Body of pancreas (tissue), 4 donors: ENCODE measurements at regions not wholly inside any gene's neighbourhood (a gene's known extent, or its start where the extent isn't known, plus 50 kb on each side); places are given as distances from the start of the nearest gene placed in this dataset.

Experiments
- ATAC-seq: fragments of 150-250 bp; one replicate; pipeline ENCODE4 v1.9.1; 2016
- DNase-seq, 4 donors: peaks; one replicate each; pipeline ENCODE4 v3.0.0-alpha.2; 2019
- H3K27ac ChIP-seq, 4 donors: fragments of 200-600 bp; sonication (generic); 1 replicate in 3 of 4; 2 replicates in 1 of 4; pipeline versions ENCODE4 v1.5.1 to v1.6.1; 2016 to 2019; ENCODE audit warnings: mild to moderate bottlenecking in 1 of 4, mixed read lengths in 1 of 4, moderate library complexity in 1 of 4
- H3K27me3 ChIP-seq, 2 donors: fragments of 200-600 bp; sonication (generic); one replicate each; pipeline ENCODE4 v1.6.0; 2016; ENCODE audit warnings: mild to moderate bottlenecking in 1 of 2
- H3K36me3 ChIP-seq, 2 donors: fragments of 200-600 bp; sonication (generic); replicated peaks in 1 of 2; 2 replicates each; pipeline ENCODE4 v1.5.1; 2016; ENCODE audit warnings: low read depth in 2 of 2; ENCODE audit not compliant: insufficient read depth in 1 of 2
- H3K4me1 ChIP-seq: fragments of 200-600 bp; sonication (generic); one replicate; pipeline ENCODE4 v1.6.0; 2016
- H3K4me3 ChIP-seq, 2 donors: fragments of 200-600 bp; sonication (generic); 1 replicate in 1 of 2; 2 replicates in 1 of 2; pipeline ENCODE4 v1.5.1; 2016 to 2019
- H3K9me3 ChIP-seq, 3 donors: fragments of 200-600 bp; sonication (generic); 1 replicate in 2 of 3; 2 replicates in 1 of 3; pipeline ENCODE4 v1.5.1; 2016
- POLR2A ChIP-seq, 3 donors: fragments of 450-650 bp; IDR thresholded peaks; one replicate each; pipeline ENCODE4 v1.6.1; 2016; ENCODE audit warnings: antibody characterized with exemption in 3 of 3, mild to moderate bottlenecking in 2 of 3
- WGBS, 2 donors: methylation state at CpG; one replicate each; pipeline ENCODE4 v1.1.5; 2017; 5-methylcytosine and 5-hydroxymethylcytosine counted together
- intact Hi-C: fragments of 100-400 bp; cut with DNase I; formaldehyde crosslinking; loops from one replicate; pipeline ENCODE4 v1.15.1; 2023
- TF ChIP-seq, protein P1 (sequence below), 7 experiments: fragments of 450-650 bp in 4 of 7; fragments of 200-600 bp in 3 of 7; sonication (generic) in 3 of 7; IDR thresholded peaks; one replicate each; pipeline ENCODE4 v1.5.1; 2016 to 2019; ENCODE audit warnings: antibody characterized with exemption in 7 of 7

DNA sequence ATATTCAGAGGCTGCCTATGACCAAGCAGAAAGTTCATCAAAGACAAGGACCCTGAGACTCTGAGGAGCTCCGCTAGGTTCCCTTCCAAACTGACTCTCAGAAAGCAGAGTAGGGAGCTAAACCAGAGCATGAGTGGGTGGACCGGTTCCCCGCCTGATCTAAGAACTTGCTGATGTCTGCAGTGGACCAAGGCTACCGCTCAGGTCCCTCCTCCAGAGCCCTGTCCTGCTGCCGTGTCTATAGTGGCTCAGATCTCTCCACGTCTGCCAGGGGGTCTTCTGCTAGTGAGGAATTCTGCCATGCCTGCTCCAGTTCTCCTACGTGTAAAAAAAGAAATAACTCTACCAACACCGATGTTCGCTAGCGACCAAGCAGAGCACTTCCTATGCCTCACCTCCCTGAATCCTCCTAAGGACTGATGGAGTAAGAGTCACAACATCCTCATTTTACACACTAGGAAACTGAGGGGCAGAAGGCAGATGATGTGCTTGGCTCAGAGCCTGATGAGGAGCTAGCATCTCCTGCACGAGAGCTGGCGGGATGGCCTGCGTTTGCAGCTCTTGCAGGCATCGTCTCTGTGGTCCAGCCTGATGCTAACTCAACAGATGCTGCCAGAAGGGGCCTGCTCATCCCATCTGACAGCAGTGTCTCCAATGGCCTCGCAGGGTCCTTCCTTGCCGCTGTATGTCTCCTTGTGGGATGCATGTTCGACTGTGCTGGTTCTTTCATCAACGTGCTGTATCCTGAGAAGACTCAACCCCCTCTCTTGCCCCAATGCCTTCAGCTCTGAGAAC, 265.5 kb downstream of the C16orf95 start:
- no peaks in the 10 kb centered on the region for H3K9me3 ChIP-seq
- TF ChIP-seq POLR2A (IDR thresholded peaks at IDR 0.05), result no peak
- TF ChIP-seq, protein P1, sequence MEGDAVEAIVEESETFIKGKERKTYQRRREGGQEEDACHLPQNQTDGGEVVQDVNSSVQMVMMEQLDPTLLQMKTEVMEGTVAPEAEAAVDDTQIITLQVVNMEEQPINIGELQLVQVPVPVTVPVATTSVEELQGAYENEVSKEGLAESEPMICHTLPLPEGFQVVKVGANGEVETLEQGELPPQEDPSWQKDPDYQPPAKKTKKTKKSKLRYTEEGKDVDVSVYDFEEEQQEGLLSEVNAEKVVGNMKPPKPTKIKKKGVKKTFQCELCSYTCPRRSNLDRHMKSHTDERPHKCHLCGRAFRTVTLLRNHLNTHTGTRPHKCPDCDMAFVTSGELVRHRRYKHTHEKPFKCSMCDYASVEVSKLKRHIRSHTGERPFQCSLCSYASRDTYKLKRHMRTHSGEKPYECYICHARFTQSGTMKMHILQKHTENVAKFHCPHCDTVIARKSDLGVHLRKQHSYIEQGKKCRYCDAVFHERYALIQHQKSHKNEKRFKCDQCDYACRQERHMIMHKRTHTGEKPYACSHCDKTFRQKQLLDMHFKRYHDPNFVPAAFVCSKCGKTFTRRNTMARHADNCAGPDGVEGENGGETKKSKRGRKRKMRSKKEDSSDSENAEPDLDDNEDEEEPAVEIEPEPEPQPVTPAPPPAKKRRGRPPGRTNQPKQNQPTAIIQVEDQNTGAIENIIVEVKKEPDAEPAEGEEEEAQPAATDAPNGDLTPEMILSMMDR (IDR thresholded peaks at IDR 0.05), result no peak
- WGBS, 2 donors, result 81 to 83% methylated on average over 15 to 18 of the region's 18 CpGs
- DNase-seq, result no peak
- H3K27ac ChIP-seq, result no peak overlapping the region
- no peaks in the 10 kb centered on the region for H3K36me3 ChIP-seq
- intact Hi-C loops, result loop anchor here (10.0 kb wide), 1 partner anchor 213 kb away; no protein-coding TSS in a partner anchor
- ATAC-seq, result no peak
- peaks cover 0 to 9% of the 10 kb centered on the region in 2 donors for H3K27me3 ChIP-seq
- H3K4me1 ChIP-seq, result peaks cover 10% of the 10 kb centered on the region
- H3K4me3 ChIP-seq, result no peak overlapping the region

DNA sequence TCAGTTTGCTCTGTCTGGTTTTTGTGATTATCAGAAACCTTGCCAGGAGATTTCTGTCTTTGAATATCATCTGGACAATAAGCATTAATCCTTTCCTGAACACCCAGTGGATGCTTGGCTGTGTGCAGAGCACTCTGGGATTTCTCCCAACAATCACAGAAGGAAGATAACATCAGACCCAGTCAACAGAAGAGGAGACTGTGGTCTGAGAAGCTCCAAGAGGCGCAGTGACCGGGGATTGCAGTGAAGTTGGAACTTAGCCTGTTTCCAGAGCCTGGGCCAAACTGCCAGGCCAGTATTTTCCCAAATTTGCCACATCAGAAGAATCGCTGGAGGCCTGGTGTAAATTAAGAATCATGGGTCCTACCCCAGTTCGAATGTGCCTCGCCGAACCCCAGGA, 264.7 kb downstream of the C16orf95 start:
- TF ChIP-seq, protein P1 (IDR thresholded peaks at IDR 0.05), result no peak
- no peak for TF ChIP-seq POLR2A (IDR thresholded peaks at IDR 0.05)

GRCh38 chr16:87053016-87053982, 263.9 kb downstream of the C16orf95 start:
- DNase-seq, result no peak
- Histone ChIP-seq H3K4me1 (no peaks in the 10 kb centered on the region), H3K36me3 (no peaks in the 10 kb centered on the region), H3K9me3 (no peaks in the 10 kb centered on the region), H3K27me3 (peaks cover 0 to 9% of the 10 kb centered on the region in 2 donors), H3K27ac (no peak overlapping the region), H3K4me3 (no peak overlapping the region)
- TF ChIP-seq POLR2A (IDR thresholded peaks at IDR 0.05), result no peak
- TF ChIP-seq, protein P1 (IDR thresholded peaks at IDR 0.05), result no peak
- no peak for ATAC-seq
- WGBS, 2 donors, result 48 to 69% methylated on average over 13 to 39 of the region's 39 CpGs
- intact Hi-C loops, result loop anchor here (10.0 kb wide), 1 partner anchor 212 kb away; no protein-coding TSS in a partner anchor

More for the DNA sequence above, 264.7 kb downstream of the C16orf95 start:
- DNase-seq, result no peak
- intact Hi-C loops, result loop anchor here (10.0 kb wide), 1 partner anchor 212 kb away; no protein-coding TSS in a partner anchor
- H3K9me3 ChIP-seq, result no peaks in the 10 kb centered on the region
- H3K27me3 ChIP-seq, result peaks cover 0 to 9% of the 10 kb centered on the region in 2 donors
- 53 to 66% methylated on average over 6 of the region's 6 CpGs for WGBS, 2 donors
- no peaks in the 10 kb centered on the region for H3K36me3 ChIP-seq
- peaks cover 3% of the 10 kb centered on the region for H3K4me1 ChIP-seq
- H3K27ac ChIP-seq, result no peak overlapping the region
- no peak overlapping the region for H3K4me3 ChIP-seq
- ATAC-seq, result no peak

GRCh38 chr16:87054154-87054553, 263.0 kb downstream of the C16orf95 start:
- 85 to 97% methylated on average over 5 of the region's 5 CpGs for WGBS, 2 donors
- intact Hi-C loops, result loop anchor here (10.0 kb wide), 1 partner anchor 211 kb away; no protein-coding TSS in a partner anchor
- H3K27ac ChIP-seq, result no peak overlapping the region
- H3K4me1 ChIP-seq, result no peaks in the 10 kb centered on the region
- H3K9me3 ChIP-seq, result no peaks in the 10 kb centered on the region
- DNase-seq (no peak), ATAC-seq (no peak)
- no peak overlapping the region for H3K4me3 ChIP-seq
- no peaks in the 10 kb centered on the region for H3K36me3 ChIP-seq
- TF ChIP-seq, protein P1 (IDR thresholded peaks at IDR 0.05), result no peak
- TF ChIP-seq POLR2A (IDR thresholded peaks at IDR 0.05), result no peak
- H3K27me3 ChIP-seq, result peaks cover 0 to 9% of the 10 kb centered on the region in 2 donors
